ENCODE measurements at regions not wholly inside any gene's neighbourhood (a gene's known extent, or its start where the extent isn't known, plus 50 kb on each side); places are given as distances from the start of the nearest gene placed in this dataset.

GRCh38 chr13:52961987-52962386 is 66.6 kb upstream of the OLFM4 start:
- TF ChIP-seq POLR2A (IDR thresholded peaks at IDR 0.05) (no peak), EP300 (IDR thresholded peaks at IDR 0.05) (no peak), POLR2AphosphoS5 (IDR thresholded peaks at IDR 0.05) (no peak)
- TF ChIP-seq, protein P1, sequence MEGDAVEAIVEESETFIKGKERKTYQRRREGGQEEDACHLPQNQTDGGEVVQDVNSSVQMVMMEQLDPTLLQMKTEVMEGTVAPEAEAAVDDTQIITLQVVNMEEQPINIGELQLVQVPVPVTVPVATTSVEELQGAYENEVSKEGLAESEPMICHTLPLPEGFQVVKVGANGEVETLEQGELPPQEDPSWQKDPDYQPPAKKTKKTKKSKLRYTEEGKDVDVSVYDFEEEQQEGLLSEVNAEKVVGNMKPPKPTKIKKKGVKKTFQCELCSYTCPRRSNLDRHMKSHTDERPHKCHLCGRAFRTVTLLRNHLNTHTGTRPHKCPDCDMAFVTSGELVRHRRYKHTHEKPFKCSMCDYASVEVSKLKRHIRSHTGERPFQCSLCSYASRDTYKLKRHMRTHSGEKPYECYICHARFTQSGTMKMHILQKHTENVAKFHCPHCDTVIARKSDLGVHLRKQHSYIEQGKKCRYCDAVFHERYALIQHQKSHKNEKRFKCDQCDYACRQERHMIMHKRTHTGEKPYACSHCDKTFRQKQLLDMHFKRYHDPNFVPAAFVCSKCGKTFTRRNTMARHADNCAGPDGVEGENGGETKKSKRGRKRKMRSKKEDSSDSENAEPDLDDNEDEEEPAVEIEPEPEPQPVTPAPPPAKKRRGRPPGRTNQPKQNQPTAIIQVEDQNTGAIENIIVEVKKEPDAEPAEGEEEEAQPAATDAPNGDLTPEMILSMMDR (IDR thresholded peaks at IDR 0.05), result no peak
